ENCODE measurements at regions not wholly inside any gene's neighbourhood (a gene's known extent, or its start where the extent isn't known, plus 50 kb on each side); places are given as distances from the start of the nearest gene placed in this dataset.

- no peak for TF ChIP-seq CTCF (IDR thresholded peaks at IDR 0.05; ENCODE audit: low read depth, low read length, missing input control)
- TF ChIP-seq FOXA2 (IDR thresholded peaks at IDR 0.05): no peak
- TF ChIP-seq YY1 (IDR thresholded peaks at IDR 0.05): no peak
Observed at GRCh38 chr2:14712111-14712510, 79.6 kb downstream of the LRATD1 start (continued).

GRCh38 chr2:14713248-14713647, 80.7 kb downstream of the LRATD1 start:
- no peak for DNase-seq (ENCODE audit: low spot score)
- Histone ChIP-seq H3K4me1 (ENCODE audit: control insufficient read depth in 4 of 4, insufficient read depth in 4 of 4, low read length in 3 of 4) (no peaks in the 10 kb centered on the region), H3K27ac (ENCODE audit: low read depth in 1 of 2, low read length in 2 of 2) (no peak overlapping the region), H3K9ac (ENCODE audit: low read depth in 1 of 2, low read length in 2 of 2) (no peak overlapping the region), H3K9me3 (ENCODE audit: control insufficient read depth in 4 of 4, low read length in 3 of 4) (no peaks in the 10 kb centered on the region), H3K27me3 (ENCODE audit: control insufficient read depth in 4 of 4, insufficient read depth in 4 of 4, low read length in 3 of 4) (peaks cover 0 to 3% (median 0%) of the 10 kb centered on the region in 4 donors), H3K4me3 (ENCODE audit: low read depth in 1 of 3, low read length in 3 of 3) (no peak overlapping the region), H3K36me3 (ENCODE audit: control insufficient read depth in 4 of 4, insufficient read depth in 3 of 4, low read depth in 1 of 4, low read length in 3 of 4) (no peaks in the 10 kb centered on the region)
- WGBS: 62% methylated on average over 5 of the region's 5 CpGs
- no peak for TF ChIP-seq NR2F2 (IDR thresholded peaks at IDR 0.05)
- TF ChIP-seq GABPA (IDR thresholded peaks at IDR 0.05 in 1 of 2, conservative IDR thresholded peaks at IDR 0.05 in 1 of 2): no peak
- no peak for TF ChIP-seq FOXA1 (IDR thresholded peaks at IDR 0.05)
- TF ChIP-seq, protein P1, sequence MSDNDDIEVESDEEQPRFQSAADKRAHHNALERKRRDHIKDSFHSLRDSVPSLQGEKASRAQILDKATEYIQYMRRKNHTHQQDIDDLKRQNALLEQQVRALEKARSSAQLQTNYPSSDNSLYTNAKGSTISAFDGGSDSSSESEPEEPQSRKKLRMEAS (IDR thresholded peaks at IDR 0.05): no peak
- TF ChIP-seq RXRA (IDR thresholded peaks at IDR 0.05): no peak
- TF ChIP-seq TAF1 (conservative IDR thresholded peaks at IDR 0.05): no peak
- no peak for TF ChIP-seq FOXA2 (IDR thresholded peaks at IDR 0.05)
- no peak for TF ChIP-seq YY1 (IDR thresholded peaks at IDR 0.05)
- TF ChIP-seq RAD21 (IDR thresholded peaks at IDR 0.05): no peak
- TF ChIP-seq, protein P2, sequence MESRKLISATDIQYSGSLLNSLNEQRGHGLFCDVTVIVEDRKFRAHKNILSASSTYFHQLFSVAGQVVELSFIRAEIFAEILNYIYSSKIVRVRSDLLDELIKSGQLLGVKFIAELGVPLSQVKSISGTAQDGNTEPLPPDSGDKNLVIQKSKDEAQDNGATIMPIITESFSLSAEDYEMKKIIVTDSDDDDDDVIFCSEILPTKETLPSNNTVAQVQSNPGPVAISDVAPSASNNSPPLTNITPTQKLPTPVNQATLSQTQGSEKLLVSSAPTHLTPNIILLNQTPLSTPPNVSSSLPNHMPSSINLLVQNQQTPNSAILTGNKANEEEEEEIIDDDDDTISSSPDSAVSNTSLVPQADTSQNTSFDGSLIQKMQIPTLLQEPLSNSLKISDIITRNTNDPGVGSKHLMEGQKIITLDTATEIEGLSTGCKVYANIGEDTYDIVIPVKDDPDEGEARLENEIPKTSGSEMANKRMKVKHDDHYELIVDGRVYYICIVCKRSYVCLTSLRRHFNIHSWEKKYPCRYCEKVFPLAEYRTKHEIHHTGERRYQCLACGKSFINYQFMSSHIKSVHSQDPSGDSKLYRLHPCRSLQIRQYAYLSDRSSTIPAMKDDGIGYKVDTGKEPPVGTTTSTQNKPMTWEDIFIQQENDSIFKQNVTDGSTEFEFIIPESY (IDR thresholded peaks at IDR 0.05): no peak
- no peak for TF ChIP-seq EGR1 (IDR thresholded peaks at IDR 0.05; ENCODE audit: low read depth in 2 of 2)

GRCh38 chr2:14715600-14715999, 83.1 kb downstream of the LRATD1 start:
- no peaks in the 10 kb centered on the region for H3K36me3 ChIP-seq (ENCODE audit: control insufficient read depth in 4 of 4, insufficient read depth in 3 of 4, low read depth in 1 of 4, low read length in 3 of 4)
- H3K9me3 ChIP-seq (ENCODE audit: control insufficient read depth in 4 of 4, low read length in 3 of 4): no peaks in the 10 kb centered on the region
- no peaks in the 10 kb centered on the region for H3K4me1 ChIP-seq (ENCODE audit: control insufficient read depth in 4 of 4, insufficient read depth in 4 of 4, low read length in 3 of 4)
- no peak for TF ChIP-seq RXRA (IDR thresholded peaks at IDR 0.05)
- no peak for TF ChIP-seq FOXA1 (IDR thresholded peaks at IDR 0.05)
- TF ChIP-seq, protein P2 (IDR thresholded peaks at IDR 0.05): no peak
- no peak for TF ChIP-seq TAF1 (conservative IDR thresholded peaks at IDR 0.05)
- TF ChIP-seq YY1 (IDR thresholded peaks at IDR 0.05): no peak
- no peak for TF ChIP-seq RAD21 (IDR thresholded peaks at IDR 0.05)
- TF ChIP-seq GABPA (IDR thresholded peaks at IDR 0.05 in 1 of 2, conservative IDR thresholded peaks at IDR 0.05 in 1 of 2): no peak
- TF ChIP-seq NR2F2 (IDR thresholded peaks at IDR 0.05): no peak
- no peak for TF ChIP-seq HNF4A (conservative IDR thresholded peaks at IDR 0.05)
- TF ChIP-seq SP1 (IDR thresholded peaks at IDR 0.05): no peak
- no peak for TF ChIP-seq ATF3 (IDR thresholded peaks at IDR 0.05)
- TF ChIP-seq HNF4G (IDR thresholded peaks at IDR 0.05): no peak
- TF ChIP-seq CTCF (IDR thresholded peaks at IDR 0.05; ENCODE audit: low read depth, low read length, missing input control): no peak
- H3K9ac ChIP-seq (ENCODE audit: low read depth in 1 of 2, low read length in 2 of 2): no peak overlapping the region
- H3K27ac ChIP-seq (ENCODE audit: low read depth in 1 of 2, low read length in 2 of 2): no peak overlapping the region
- H3K27me3 ChIP-seq (ENCODE audit: control insufficient read depth in 4 of 4, insufficient read depth in 4 of 4, low read length in 3 of 4): peaks cover 0 to 3% (median 0%) of the 10 kb centered on the region in 4 donors
- no peak overlapping the region for H3K4me3 ChIP-seq (ENCODE audit: low read depth in 1 of 3, low read length in 3 of 3)
- no peak for DNase-seq (ENCODE audit: low spot score)
- WGBS: 76% methylated on average over 1 of the region's 1 CpG

Data from liver (tissue), 8 donors.